Mononuclear cell (primary cell): ENCODE measurements at regions not wholly inside any gene's neighbourhood (a gene's known extent, or its start where the extent isn't known, plus 50 kb on each side); places are given as distances from the start of the nearest gene placed in this dataset.

Experiments used
- H3K27me3 ChIP-seq: 2 replicates; pipeline ENCODE4 v1.6.0; 2011; ENCODE audit warnings: low read length, control low read depth; ENCODE audit not compliant: insufficient read depth
- H3K4me1 ChIP-seq: 2 replicates; pipeline ENCODE4 v1.5.1; 2011; ENCODE audit warnings: mild to moderate bottlenecking, low read length, control low read depth; ENCODE audit not compliant: insufficient read depth
- H3K4me3 ChIP-seq: 2 replicates; pipeline ENCODE4 v1.5.1; 2011; ENCODE audit warnings: mild to moderate bottlenecking, low read length, moderate library complexity
- H3K9me3 ChIP-seq: 2 replicates; pipeline ENCODE4 v1.5.1; 2011; ENCODE audit warnings: low read depth, mild to moderate bottlenecking, control low read depth, low read length

GRCh38 chr3:153282355-153282754 is 120.3 kb downstream of the RAP2B start:
- Histone ChIP-seq H3K9me3 (no peaks in the 10 kb centered on the region), H3K27me3 (no peaks in the 10 kb centered on the region), H3K4me3 (no peak overlapping the region), H3K4me1 (peaks cover 21% of the 10 kb centered on the region)

GRCh38 chr3:153284282-153284938 is 122.4 kb downstream of the RAP2B start:
- Histone ChIP-seq H3K4me3 (no peak overlapping the region), H3K9me3 (no peaks in the 10 kb centered on the region), H3K4me1 (peaks cover 30% of the 10 kb centered on the region), H3K27me3 (no peaks in the 10 kb centered on the region)

- no peak overlapping the region for H3K4me3 ChIP-seq
- no peaks in the 10 kb centered on the region for H3K9me3 ChIP-seq
- no peaks in the 10 kb centered on the region for H3K27me3 ChIP-seq
- peaks cover 33% of the 10 kb centered on the region for H3K4me1 ChIP-seq
These were observed 123.2 kb downstream of the RAP2B start for GRCh38 chr3:153285194-153285641.

GRCh38 chr3:153285982-153286381 is 124.0 kb downstream of the RAP2B start:
- no peaks in the 10 kb centered on the region for H3K9me3 ChIP-seq
- peaks cover 37% of the 10 kb centered on the region for H3K4me1 ChIP-seq
- no peak overlapping the region for H3K4me3 ChIP-seq
- H3K27me3 ChIP-seq, result no peaks in the 10 kb centered on the region

- H3K4me3 ChIP-seq, result no peak overlapping the region
- no peaks in the 10 kb centered on the region for H3K9me3 ChIP-seq
- no peaks in the 10 kb centered on the region for H3K27me3 ChIP-seq
- H3K4me1 ChIP-seq, result peaks cover 46% of the 10 kb centered on the region
These were observed 125.0 kb downstream of the RAP2B start for GRCh38 chr3:153287017-153287416.

GRCh38 chr3:153289334-153289808 is 127.3 kb downstream of the RAP2B start:
- H3K4me3 ChIP-seq, result no peak overlapping the region
- no peaks in the 10 kb centered on the region for H3K27me3 ChIP-seq
- H3K4me1 ChIP-seq, result peaks cover 41% of the 10 kb centered on the region
- H3K9me3 ChIP-seq, result no peaks in the 10 kb centered on the region

- Histone ChIP-seq H3K9me3 (no peaks in the 10 kb centered on the region), H3K4me3 (no peak overlapping the region), H3K27me3 (no peaks in the 10 kb centered on the region), H3K4me1 (peaks cover 33% of the 10 kb centered on the region)
These were observed 128.4 kb downstream of the RAP2B start for GRCh38 chr3:153290268-153291015.

GRCh38 chr3:153291059-153291685 is 129.1 kb downstream of the RAP2B start:
- peaks cover 27% of the 10 kb centered on the region for H3K4me1 ChIP-seq
- H3K4me3 ChIP-seq, result no peak overlapping the region
- H3K9me3 ChIP-seq, result no peaks in the 10 kb centered on the region
- no peaks in the 10 kb centered on the region for H3K27me3 ChIP-seq

GRCh38 chr3:153293265-153293664 is 131.2 kb downstream of the RAP2B start:
- Histone ChIP-seq H3K9me3 (no peaks in the 10 kb centered on the region), H3K4me3 (no peak overlapping the region), H3K27me3 (no peaks in the 10 kb centered on the region), H3K4me1 (peaks cover 25% of the 10 kb centered on the region)

GRCh38 chr3:153295901-153296300 is 133.9 kb downstream of the RAP2B start:
- no peaks in the 10 kb centered on the region for H3K27me3 ChIP-seq
- no peak overlapping the region for H3K4me3 ChIP-seq
- H3K4me1 ChIP-seq, result peaks cover 10% of the 10 kb centered on the region
- H3K9me3 ChIP-seq, result no peaks in the 10 kb centered on the region

- Histone ChIP-seq H3K9me3 (no peaks in the 10 kb centered on the region), H3K4me3 (no peak overlapping the region), H3K27me3 (no peaks in the 10 kb centered on the region), H3K4me1 (no peaks in the 10 kb centered on the region)
These were observed 143.2 kb downstream of the RAP2B start for GRCh38 chr3:153305189-153305588.

GRCh38 chr3:153311541-153311940 is 149.5 kb downstream of the RAP2B start:
- Histone ChIP-seq H3K27me3 (peaks cover 3% of the 10 kb centered on the region), H3K9me3 (no peaks in the 10 kb centered on the region), H3K4me3 (no peak overlapping the region), H3K4me1 (no peaks in the 10 kb centered on the region)

GRCh38 chr3:153313302-153313965 is 151.4 kb downstream of the RAP2B start:
- no peaks in the 10 kb centered on the region for H3K9me3 ChIP-seq
- no peak overlapping the region for H3K4me3 ChIP-seq
- peaks cover 3% of the 10 kb centered on the region for H3K27me3 ChIP-seq
- no peaks in the 10 kb centered on the region for H3K4me1 ChIP-seq

- Histone ChIP-seq H3K4me3 (no peak overlapping the region), H3K4me1 (no peaks in the 10 kb centered on the region), H3K9me3 (no peaks in the 10 kb centered on the region), H3K27me3 (peaks cover 3% of the 10 kb centered on the region)
These were observed 152.0 kb downstream of the RAP2B start for GRCh38 chr3:153314038-153314437.

- H3K4me1 ChIP-seq, result no peaks in the 10 kb centered on the region
- H3K4me3 ChIP-seq, result no peak overlapping the region
- peaks cover 3% of the 10 kb centered on the region for H3K27me3 ChIP-seq
- H3K9me3 ChIP-seq, result no peaks in the 10 kb centered on the region
These were observed 153.8 kb downstream of the RAP2B start for GRCh38 chr3:153315781-153316180.
